HG03342 (cell line): ENCODE measurements at regions not wholly inside any gene's neighbourhood (a gene's known extent, or its start where the extent isn't known, plus 50 kb on each side); places are given as distances from the start of the nearest gene placed in this dataset.
"Not testable (repeated sequence)": the region's sequence is repeated elsewhere in the genome, so short reads cannot be mapped to it uniquely, and the experiment has no call there.

Experiments
- ATAC-seq: cut with Tn5 transposase; IDR thresholded peaks from one replicate; pipeline ENCODE4 v1.9.1; 2021; ENCODE audit warnings: mild to moderate bottlenecking, moderate library complexity; ENCODE audit not compliant: unreplicated experiment

GRCh38 chr2:52113338-52113737 lies 1081.4 kb upstream of the NRXN1 start:
- ATAC-seq, result no peak

- no peak for ATAC-seq
Observed at GRCh38 chr2:52112141-52112540, 1080.2 kb upstream of the NRXN1 start.

- no peak for ATAC-seq
Observed at GRCh38 chr2:52107124-52107523, 1075.2 kb upstream of the NRXN1 start.

GRCh38 chr2:52097071-52097470 lies 1065.1 kb upstream of the NRXN1 start:
- ATAC-seq, result no peak

- ATAC-seq, result no peak
Observed at GRCh38 chr2:52084759-52085158, 1052.8 kb upstream of the NRXN1 start.

GRCh38 chr2:52083214-52083613 lies 1051.3 kb upstream of the NRXN1 start:
- no peak for ATAC-seq

GRCh38 chr2:52082646-52083045 lies 1050.7 kb upstream of the NRXN1 start:
- ATAC-seq, result no peak

GRCh38 chr2:52079602-52080001 lies 1047.7 kb upstream of the NRXN1 start:
- ATAC-seq, result no peak

- ATAC-seq, result peak; percentile 40
Observed at GRCh38 chr2:52077159-52077558, 1045.2 kb upstream of the NRXN1 start.

GRCh38 chr2:52074130-52074719 lies 1042.3 kb upstream of the NRXN1 start:
- ATAC-seq, result peak; percentile 51

GRCh38 chr2:52072949-52073348 lies 1041.0 kb upstream of the NRXN1 start:
- ATAC-seq, result no peak

- no peak for ATAC-seq
Observed at GRCh38 chr2:52070665-52071064, 1038.7 kb upstream of the NRXN1 start.

- ATAC-seq, result no peak
Observed at GRCh38 chr2:52064234-52064633, 1032.3 kb upstream of the NRXN1 start.

- no peak for ATAC-seq
Observed at GRCh38 chr2:52054824-52055223, 1022.9 kb upstream of the NRXN1 start.

GRCh38 chr2:52036853-52037252 lies 1004.9 kb upstream of the NRXN1 start:
- no peak for ATAC-seq

GRCh38 chr2:52036024-52036423 lies 1004.1 kb upstream of the NRXN1 start:
- ATAC-seq, result no peak

GRCh38 chr2:52035391-52035790 lies 1003.5 kb upstream of the NRXN1 start:
- no peak for ATAC-seq

GRCh38 chr2:52034706-52035105 lies 1002.8 kb upstream of the NRXN1 start:
- no peak for ATAC-seq

- no peak for ATAC-seq
Observed at GRCh38 chr2:52022006-52022405, 990.1 kb upstream of the NRXN1 start.

GRCh38 chr2:52017646-52018235 lies 985.8 kb upstream of the NRXN1 start:
- ATAC-seq, result no peak

- ATAC-seq, result not testable (repeated sequence)
Observed at GRCh38 chr2:52006821-52007366, 975.0 kb upstream of the NRXN1 start.

- ATAC-seq, result no peak
Observed at GRCh38 chr2:52000151-52000855, 968.4 kb upstream of the NRXN1 start.
